ENCODE measurements at regions not wholly inside any gene's neighbourhood (a gene's known extent, or its start where the extent isn't known, plus 50 kb on each side); places are given as distances from the start of the nearest gene placed in this dataset.
"Not testable (repeated sequence)": the region's sequence is repeated elsewhere in the genome, so short reads cannot be mapped to it uniquely, and the experiment has no call there.

- TF ChIP-seq, protein P1, sequence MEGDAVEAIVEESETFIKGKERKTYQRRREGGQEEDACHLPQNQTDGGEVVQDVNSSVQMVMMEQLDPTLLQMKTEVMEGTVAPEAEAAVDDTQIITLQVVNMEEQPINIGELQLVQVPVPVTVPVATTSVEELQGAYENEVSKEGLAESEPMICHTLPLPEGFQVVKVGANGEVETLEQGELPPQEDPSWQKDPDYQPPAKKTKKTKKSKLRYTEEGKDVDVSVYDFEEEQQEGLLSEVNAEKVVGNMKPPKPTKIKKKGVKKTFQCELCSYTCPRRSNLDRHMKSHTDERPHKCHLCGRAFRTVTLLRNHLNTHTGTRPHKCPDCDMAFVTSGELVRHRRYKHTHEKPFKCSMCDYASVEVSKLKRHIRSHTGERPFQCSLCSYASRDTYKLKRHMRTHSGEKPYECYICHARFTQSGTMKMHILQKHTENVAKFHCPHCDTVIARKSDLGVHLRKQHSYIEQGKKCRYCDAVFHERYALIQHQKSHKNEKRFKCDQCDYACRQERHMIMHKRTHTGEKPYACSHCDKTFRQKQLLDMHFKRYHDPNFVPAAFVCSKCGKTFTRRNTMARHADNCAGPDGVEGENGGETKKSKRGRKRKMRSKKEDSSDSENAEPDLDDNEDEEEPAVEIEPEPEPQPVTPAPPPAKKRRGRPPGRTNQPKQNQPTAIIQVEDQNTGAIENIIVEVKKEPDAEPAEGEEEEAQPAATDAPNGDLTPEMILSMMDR (IDR thresholded peaks at IDR 0.05; ENCODE audit: low read depth, low read length), result not testable (repeated sequence)
- not testable (repeated sequence) for TF ChIP-seq EZH2phosphoT487 (IDR thresholded peaks at IDR 0.05; ENCODE audit: low read depth)
Measured at GRCh38 chr2:5206742-5207141, 485.4 kb upstream of the SOX11 start.

All from OCI-LY3 (cell line).